B cell (primary cell): ENCODE measurements at regions not wholly inside any gene's neighbourhood (a gene's known extent, or its start where the extent isn't known, plus 50 kb on each side); places are given as distances from the start of the nearest gene placed in this dataset.

Experiments
- CTCF ChIP-seq: fragments of 200-600 bp; IDR thresholded peaks from one replicate; pipeline ENCODE4 v1.8.0; 2022; ENCODE audit warnings: antibody characterized with exemption, mild to moderate bottlenecking
- EZH2 ChIP-seq: IDR thresholded peaks from 2 replicates; pipeline ENCODE4 v1.6.1; 2012; ENCODE audit warnings: borderline replicate concordance, low read depth, mild to moderate bottlenecking, moderate library complexity, low read length; ENCODE audit not compliant: insufficient read depth, poor library complexity, severe bottlenecking

GRCh38 chr21:16162953-16163352 is 433.2 kb downstream of the USP25 start:
- TF ChIP-seq CTCF (no peak), EZH2 (no peak)
